Keratinocyte (primary cell): ENCODE measurements at regions not wholly inside any gene's neighbourhood (a gene's known extent, or its start where the extent isn't known, plus 50 kb on each side); places are given as distances from the start of the nearest gene placed in this dataset.

Experiments used
- DNase-seq: peaks from one replicate; pipeline ENCODE4 v3.0.0-alpha.2; 2011; ENCODE audit warnings: low read depth, missing footprints, low spot score
- FAIRE-seq: peaks from 2 replicates; lab custom pipeline; 2011; peaks lifted over from hg19 to GRCh38; lab: Jason Lieb, UNC
- H2AFZ ChIP-seq: 2 replicates; pipeline ENCODE4 v1.6.0; 2012; ENCODE audit warnings: low read length, control low read depth, inconsistent platforms; ENCODE audit not compliant: control insufficient read depth
- H3K27ac ChIP-seq: 2 replicates; pipeline ENCODE4 v1.5.1; 2011; ENCODE audit warnings: low read length; ENCODE audit not compliant: control insufficient read depth, insufficient read depth
- H3K27me3 ChIP-seq: 3 replicates; pipeline ENCODE4 v1.6.0; 2011; ENCODE audit warnings: low read length; ENCODE audit not compliant: control insufficient read depth, insufficient read depth; ENCODE audit errors: extremely low read depth
- H3K36me3 ChIP-seq, 2 experiments: 2 replicates in 1 of 2; 3 replicates in 1 of 2; pipeline ENCODE4 v1.5.1; 2011; ENCODE audit warnings: low read length in 2 of 2, mild to moderate bottlenecking in 1 of 2; ENCODE audit not compliant: control insufficient read depth in 2 of 2, insufficient read depth in 2 of 2; ENCODE audit errors: extremely low read depth in 1 of 2
- H3K4me1 ChIP-seq: 3 replicates; pipeline ENCODE4 v1.5.1; 2011; ENCODE audit warnings: low read length; ENCODE audit not compliant: control insufficient read depth, insufficient read depth; ENCODE audit errors: extremely low read depth
- H3K4me2 ChIP-seq: 3 replicates; pipeline ENCODE4 v1.6.0; 2011; ENCODE audit warnings: low read depth, low read length; ENCODE audit not compliant: control insufficient read depth, insufficient read depth; ENCODE audit errors: extremely low read depth
- H3K4me3 ChIP-seq, 3 experiments: fragments of 200-600 bp in 1 of 3; sonication (generic) in 1 of 3; 2 replicates in 2 of 3; 3 replicates in 1 of 3; pipeline ENCODE4 v1.5.1; 2011 to 2016; ENCODE audit warnings: low read length in 3 of 3, mild to moderate bottlenecking in 3 of 3, control low read depth in 2 of 3, inconsistent platforms in 1 of 3, low read depth in 1 of 3, mixed read lengths in 1 of 3, mixed run types in 1 of 3, moderate library complexity in 1 of 3; ENCODE audit not compliant: control insufficient read depth in 2 of 3, insufficient read depth in 2 of 3; ENCODE audit errors: extremely low read depth in 1 of 3
- H3K79me2 ChIP-seq: 2 replicates; pipeline ENCODE4 v1.6.0; 2012; ENCODE audit warnings: low read length; ENCODE audit not compliant: control insufficient read depth, insufficient read depth
- H3K9ac ChIP-seq: 3 replicates; pipeline ENCODE4 v1.6.0; 2011; ENCODE audit warnings: low read length; ENCODE audit not compliant: control insufficient read depth, insufficient read depth; ENCODE audit errors: extremely low read depth
- H3K9me1 ChIP-seq: 3 replicates; pipeline ENCODE4 v1.6.0; 2011; ENCODE audit warnings: low read length; ENCODE audit not compliant: control insufficient read depth, insufficient read depth; ENCODE audit errors: extremely low read depth
- H3K9me3 ChIP-seq: 2 replicates; pipeline ENCODE4 v1.5.1; 2012; ENCODE audit warnings: low read depth, low read length; ENCODE audit not compliant: control insufficient read depth
- H4K20me1 ChIP-seq: 3 replicates; pipeline ENCODE4 v1.6.0; 2011; ENCODE audit warnings: low read length; ENCODE audit not compliant: control insufficient read depth, insufficient read depth; ENCODE audit errors: extremely low read depth
- EZH2 ChIP-seq: IDR thresholded peaks from one replicate; pipeline ENCODE4 v1.6.1; 2012; ENCODE audit warnings: inconsistent platforms, mild to moderate bottlenecking, low read length, moderate library complexity
- dilution Hi-C: fragments of 300-500 bp; cut with MboI; formaldehyde crosslinking; loops from one replicate; pipeline ENCODE4 v1.7.0; 2020; ENCODE audit warnings: low sequenced_read_pairs; ENCODE audit not compliant: extremely low pct_ligation_motif_present
- TF ChIP-seq, protein P1 (sequence below), 3 experiments: IDR thresholded peaks in 1 of 3; conservative IDR thresholded peaks in 1 of 3; optimal IDR thresholded peaks in 1 of 3; 2 replicates in 2 of 3; 3 replicates in 1 of 3; pipeline versions ENCODE3 to v1.5.1; 2011; ENCODE audit warnings: low read length in 3 of 3, mild to moderate bottlenecking in 3 of 3, moderate library complexity in 2 of 3, control low read depth in 1 of 3, inconsistent platforms in 1 of 3; ENCODE audit not compliant: insufficient read depth in 2 of 3; ENCODE audit errors: extremely low read depth in 1 of 3

DNA sequence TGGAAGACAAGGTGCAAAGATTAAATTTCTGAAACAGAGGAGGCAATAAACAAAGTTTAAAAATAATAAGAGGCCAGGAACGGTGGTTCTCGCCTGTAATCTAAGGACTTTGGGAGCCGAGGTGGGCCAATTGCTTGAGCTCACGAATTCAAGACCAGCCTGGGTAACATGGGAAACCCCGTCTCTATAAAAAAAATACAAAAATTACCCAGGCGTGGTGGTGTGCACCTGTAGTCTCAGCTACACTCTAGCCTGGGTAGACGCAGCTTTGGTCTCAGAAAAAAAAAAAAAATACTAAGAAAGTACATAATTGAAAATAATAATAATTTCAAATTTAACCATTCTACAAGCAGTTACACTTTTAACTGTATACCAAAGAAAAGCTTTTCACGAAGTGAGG lies 744.6 kb upstream of the POU3F3 start:
- FAIRE-seq (no peak), DNase-seq (no peak)
- no peaks in the 10 kb centered on the region for H3K36me3 ChIP-seq
- no peak overlapping the region for H2AFZ ChIP-seq
- H3K79me2 ChIP-seq: no peaks in the 10 kb centered on the region
- H3K27ac ChIP-seq: no peak overlapping the region
- no peaks in the 10 kb centered on the region for H4K20me1 ChIP-seq
- no peak overlapping the region for H3K4me3 ChIP-seq
- TF ChIP-seq, protein P1, sequence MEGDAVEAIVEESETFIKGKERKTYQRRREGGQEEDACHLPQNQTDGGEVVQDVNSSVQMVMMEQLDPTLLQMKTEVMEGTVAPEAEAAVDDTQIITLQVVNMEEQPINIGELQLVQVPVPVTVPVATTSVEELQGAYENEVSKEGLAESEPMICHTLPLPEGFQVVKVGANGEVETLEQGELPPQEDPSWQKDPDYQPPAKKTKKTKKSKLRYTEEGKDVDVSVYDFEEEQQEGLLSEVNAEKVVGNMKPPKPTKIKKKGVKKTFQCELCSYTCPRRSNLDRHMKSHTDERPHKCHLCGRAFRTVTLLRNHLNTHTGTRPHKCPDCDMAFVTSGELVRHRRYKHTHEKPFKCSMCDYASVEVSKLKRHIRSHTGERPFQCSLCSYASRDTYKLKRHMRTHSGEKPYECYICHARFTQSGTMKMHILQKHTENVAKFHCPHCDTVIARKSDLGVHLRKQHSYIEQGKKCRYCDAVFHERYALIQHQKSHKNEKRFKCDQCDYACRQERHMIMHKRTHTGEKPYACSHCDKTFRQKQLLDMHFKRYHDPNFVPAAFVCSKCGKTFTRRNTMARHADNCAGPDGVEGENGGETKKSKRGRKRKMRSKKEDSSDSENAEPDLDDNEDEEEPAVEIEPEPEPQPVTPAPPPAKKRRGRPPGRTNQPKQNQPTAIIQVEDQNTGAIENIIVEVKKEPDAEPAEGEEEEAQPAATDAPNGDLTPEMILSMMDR (optimal IDR thresholded peaks at IDR 0.05 in 1 of 3, IDR thresholded peaks at IDR 0.05 in 1 of 3, conservative IDR thresholded peaks at IDR 0.05 in 1 of 3; ENCODE audit: extremely low read depth in 1 of 3, insufficient read depth in 2 of 3, low read length in 3 of 3): no peak
- no peak for TF ChIP-seq EZH2
- dilution Hi-C loops: no loop called here
- H3K27me3 ChIP-seq: no peaks in the 10 kb centered on the region
- no peak overlapping the region for H3K9ac ChIP-seq
- H3K9me3 ChIP-seq: no peaks in the 10 kb centered on the region
- H3K9me1 ChIP-seq: no peaks in the 10 kb centered on the region
- no peaks in the 10 kb centered on the region for H3K4me1 ChIP-seq
- no peak overlapping the region for H3K4me2 ChIP-seq

DNA sequence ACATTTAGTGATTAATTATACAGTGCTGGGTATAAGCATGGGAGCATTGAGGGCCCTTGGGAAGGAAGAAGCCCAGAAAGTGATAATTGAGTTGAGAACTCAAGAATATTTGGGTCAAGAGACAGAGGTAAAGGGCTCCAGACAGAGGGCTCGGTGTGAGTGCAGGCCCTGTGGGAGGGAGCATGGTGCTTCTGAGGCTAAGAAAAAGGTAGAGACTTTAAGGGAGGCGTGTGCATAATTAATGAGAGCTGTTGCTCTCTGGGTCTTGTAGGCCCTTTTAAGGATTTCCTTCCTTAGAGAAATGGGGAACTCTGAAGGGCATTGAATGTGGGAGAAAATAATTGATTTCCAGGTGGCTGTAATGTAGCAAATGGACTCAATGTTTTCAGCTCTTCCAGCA lies 735.0 kb upstream of the POU3F3 start:
- dilution Hi-C loops: no loop called here
- TF ChIP-seq, protein P1 (optimal IDR thresholded peaks at IDR 0.05 in 1 of 3, IDR thresholded peaks at IDR 0.05 in 1 of 3, conservative IDR thresholded peaks at IDR 0.05 in 1 of 3; ENCODE audit: extremely low read depth in 1 of 3, insufficient read depth in 2 of 3, low read length in 3 of 3): no peak
- H2AFZ ChIP-seq: no peak overlapping the region
- H3K27ac ChIP-seq: no peak overlapping the region
- no peaks in the 10 kb centered on the region for H3K79me2 ChIP-seq
- DNase-seq (no peak), FAIRE-seq (no peak)
- H3K4me3 ChIP-seq: no peak overlapping the region
- no peaks in the 10 kb centered on the region for H3K9me3 ChIP-seq
- no peaks in the 10 kb centered on the region for H3K36me3 ChIP-seq
- no peak overlapping the region for H3K9ac ChIP-seq
- no peaks in the 10 kb centered on the region for H3K4me1 ChIP-seq
- no peak overlapping the region for H3K4me2 ChIP-seq
- no peaks in the 10 kb centered on the region for H3K9me1 ChIP-seq
- H3K27me3 ChIP-seq: no peaks in the 10 kb centered on the region
- no peaks in the 10 kb centered on the region for H4K20me1 ChIP-seq
